AG04449 (cell line): ENCODE measurements at regions not wholly inside any gene's neighbourhood (a gene's known extent, or its start where the extent isn't known, plus 50 kb on each side); places are given as distances from the start of the nearest gene placed in this dataset.

ENCODE experiments used
- CTCF ChIA-PET: fragments of 350-600 bp; formaldehyde crosslinking; extraction: SDS; loops from one replicate; lab custom pipeline; 2021; ENCODE audit warnings: antibody characterized with exemption; lab: Yijun Ruan, JAX
- POLR2A ChIA-PET: fragments of 400-600, 350-600 bp; formaldehyde crosslinking; extraction: SDS; loops from one replicate; lab custom pipeline; 2020; ENCODE audit warnings: antibody characterized with exemption, inconsistent platforms; lab: Yijun Ruan, JAX
- DNase-seq: peaks from one replicate; pipeline ENCODE4 v3.0.0-alpha.2; 2010; ENCODE audit warnings: low read depth, low spot score
- H3K4me3 ChIP-seq: 2 replicates; pipeline ENCODE4 v1.5.1; 2011; ENCODE audit warnings: low read depth, mild to moderate bottlenecking, control low read depth, low read length
- CTCF ChIP-seq: IDR thresholded peaks from one replicate; pipeline ENCODE4 v1.5.1; 2011; ENCODE audit warnings: mild to moderate bottlenecking, moderate library complexity, low read length, control low read depth, inconsistent platforms; ENCODE audit not compliant: insufficient read depth; ENCODE audit errors: missing control alignments

- no peak overlapping the region for H3K4me3 ChIP-seq
- DNase-seq = no peak
- ChIA-PET CTCF (interaction anchor here (1.4 kb wide), 1 partner anchor 7 kb away, joined by 3 read pairs; no protein-coding TSS in a partner anchor), POLR2A (no interaction called here)
- TF ChIP-seq CTCF = no peak
Measured at GRCh38 chr10:30793093-30793492, 163.5 kb upstream of the LYZL2 start.

GRCh38 chr10:30792025-30792424 is 162.5 kb upstream of the LYZL2 start:
- ChIA-PET POLR2A (no interaction called here), CTCF (no interaction called here)
- no peak for TF ChIP-seq CTCF
- no peak for DNase-seq
- no peak overlapping the region for H3K4me3 ChIP-seq

GRCh38 chr10:30791197-30791611 is 161.7 kb upstream of the LYZL2 start:
- H3K4me3 ChIP-seq = no peak overlapping the region
- ChIA-PET POLR2A (no interaction called here), CTCF (no interaction called here)
- DNase-seq = no peak
- no peak for TF ChIP-seq CTCF

GRCh38 chr10:30789806-30790205 is 160.3 kb upstream of the LYZL2 start:
- CTCF ChIA-PET = no interaction called here
- H3K4me3 ChIP-seq = no peak overlapping the region
- TF ChIP-seq CTCF = no peak
- POLR2A ChIA-PET = no interaction called here
- DNase-seq = no peak

- no peak for DNase-seq
- POLR2A ChIA-PET = no interaction called here
- CTCF ChIA-PET = no interaction called here
- no peak overlapping the region for H3K4me3 ChIP-seq
- TF ChIP-seq CTCF = no peak
Measured at GRCh38 chr10:30788307-30788706, 158.8 kb upstream of the LYZL2 start.

- H3K4me3 ChIP-seq = no peak overlapping the region
- POLR2A ChIA-PET = no interaction called here
- CTCF ChIA-PET = no interaction called here
- TF ChIP-seq CTCF = no peak
- DNase-seq = no peak
Measured at GRCh38 chr10:30786906-30787305, 157.4 kb upstream of the LYZL2 start.
